Activated CD4-positive, alpha-beta memory T cell treated with anti-CD3 and anti-CD28 coated beads for 36 hours (primary cell): ENCODE measurements at regions not wholly inside any gene's neighbourhood (a gene's known extent, or its start where the extent isn't known, plus 50 kb on each side); places are given as distances from the start of the nearest gene placed in this dataset.

Experiments
- CTCF ChIA-PET: fragments of 350-600 bp; sonication (Branson Sonifier 250); formaldehyde crosslinking; loops from one replicate; lab custom pipeline; 2021; ENCODE audit warnings: antibody characterized with exemption, inconsistent platforms; lab: Charles Lee
- POLR2A ChIA-PET: fragments of 350-600 bp; sonication (Branson Sonifier 250); formaldehyde crosslinking; loops from one replicate; lab custom pipeline; 2021; ENCODE audit warnings: antibody characterized with exemption; lab: Charles Lee
- DNase-seq: peaks from one replicate; pipeline ENCODE4 v3.0.0-alpha.2; 2020
- H3K27ac Mint-ChIP-seq: one replicate; pipeline ENCODE4 v1.8.0; 2021; ENCODE audit warnings: mixed read lengths
- H3K27me3 Mint-ChIP-seq: one replicate; pipeline ENCODE4 v1.8.0; 2021; ENCODE audit warnings: mixed read lengths
- H3K36me3 Mint-ChIP-seq: one replicate; pipeline ENCODE4 v1.8.0; 2021; ENCODE audit warnings: mixed read lengths
- H3K4me1 Mint-ChIP-seq: one replicate; pipeline ENCODE4 v1.8.0; 2021; ENCODE audit warnings: low read depth, mixed read lengths
- H3K4me3 Mint-ChIP-seq: one replicate; pipeline ENCODE4 v1.8.0; 2021; ENCODE audit warnings: mild to moderate bottlenecking, mixed read lengths
- H3K9me3 Mint-ChIP-seq: one replicate; pipeline ENCODE4 v1.8.0; 2021; ENCODE audit warnings: mixed read lengths
- intact Hi-C: fragments of 100-400 bp; cut with micrococcal nuclease; formaldehyde crosslinking; loops from one replicate; pipeline ENCODE4 v1.15.1; 2023

GRCh38 chr16:54336631-54337204, 50.1 kb upstream of the IRX3 start:
- no peaks in the 10 kb centered on the region for H3K4me1 Mint-ChIP-seq
- H3K27me3 Mint-ChIP-seq = peaks cover 4% of the 10 kb centered on the region
- CTCF ChIA-PET = no interaction called here
- no peak overlapping the region for H3K4me3 Mint-ChIP-seq
- H3K27ac Mint-ChIP-seq = no peak overlapping the region
- H3K9me3 Mint-ChIP-seq = no peaks in the 10 kb centered on the region
- POLR2A ChIA-PET = no interaction called here
- H3K36me3 Mint-ChIP-seq = no peaks in the 10 kb centered on the region
- no peak for DNase-seq
- intact Hi-C loops = no loop called here
